ENCODE measurements at regions not wholly inside any gene's neighbourhood (a gene's known extent, or its start where the extent isn't known, plus 50 kb on each side); places are given as distances from the start of the nearest gene placed in this dataset.

DNA sequence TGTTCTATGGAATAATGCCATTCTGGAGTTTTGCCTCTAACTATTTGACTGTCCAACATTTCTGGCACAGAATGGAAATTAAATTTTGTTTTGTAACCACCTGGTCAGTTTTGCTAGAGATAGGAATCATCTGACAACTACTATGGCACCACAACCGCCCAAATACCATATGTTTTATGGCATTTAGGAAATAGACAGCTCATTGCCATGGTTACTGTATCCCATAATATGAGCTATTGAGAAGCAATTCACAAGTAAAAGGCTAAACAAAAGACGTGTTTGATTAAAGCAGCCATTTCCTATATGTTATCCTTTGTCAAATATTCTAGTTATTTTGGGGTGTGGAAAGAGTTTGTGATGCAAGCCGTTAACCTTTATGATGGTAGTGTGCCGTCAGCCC, 1105.3 kb upstream of the LCORL start:
- no peak for DNase-seq
- no peak for ATAC-seq (replicated peaks in 1 of 2)
- H3K4me1 Mint-ChIP-seq (ENCODE audit: low read depth), result no peaks in the 10 kb centered on the region
- H3K36me3 Mint-ChIP-seq (ENCODE audit: insufficient read depth in 2 of 2), result peaks cover 2 to 4% of the 10 kb centered on the region in 2 donors
- no peaks in the 10 kb centered on the region for H3K27me3 Mint-ChIP-seq (ENCODE audit: low read depth)
- no peak overlapping the region for H3K4me3 Mint-ChIP-seq
- H3K27ac Mint-ChIP-seq, result no peak overlapping the region
- H3K9me3 Mint-ChIP-seq, result peaks cover 8 to 12% of the 10 kb centered on the region in 2 donors

- Mint-ChIP-seq H3K9me3 (peaks cover 8 to 14% of the 10 kb centered on the region in 2 donors), H3K27me3 (ENCODE audit: low read depth) (no peaks in the 10 kb centered on the region), H3K36me3 (ENCODE audit: insufficient read depth in 2 of 2) (peaks cover 2 to 4% of the 10 kb centered on the region in 2 donors), H3K4me1 (ENCODE audit: low read depth) (no peaks in the 10 kb centered on the region), H3K4me3 (no peak overlapping the region), H3K27ac (no peak overlapping the region)
- ATAC-seq (replicated peaks in 1 of 2) (no peak), DNase-seq (no peak)
Measured at GRCh38 chr4:19123681-19124080, 1102.1 kb upstream of the LCORL start.

- Mint-ChIP-seq H3K36me3 (ENCODE audit: insufficient read depth in 2 of 2) (peaks cover 2 to 4% of the 10 kb centered on the region in 2 donors), H3K27me3 (ENCODE audit: low read depth) (no peaks in the 10 kb centered on the region), H3K9me3 (peaks cover 6 to 12% of the 10 kb centered on the region in 2 donors), H3K27ac (no peak overlapping the region), H3K4me3 (no peak overlapping the region), H3K4me1 (ENCODE audit: low read depth) (no peaks in the 10 kb centered on the region)
- DNase-seq, result no peak
- ATAC-seq (replicated peaks in 1 of 2), result no peak
Measured at GRCh38 chr4:19119904-19120560, 1098.5 kb upstream of the LCORL start.

- Mint-ChIP-seq H3K27ac (no peak overlapping the region), H3K36me3 (ENCODE audit: insufficient read depth in 2 of 2) (no peaks in the 10 kb centered on the region), H3K27me3 (ENCODE audit: low read depth) (no peaks in the 10 kb centered on the region), H3K4me1 (ENCODE audit: low read depth) (no peaks in the 10 kb centered on the region), H3K4me3 (no peak overlapping the region), H3K9me3 (peaks cover 2 to 11% of the 10 kb centered on the region in 2 donors)
- DNase-seq (no peak), ATAC-seq (replicated peaks in 1 of 2) (no peak)
Measured at GRCh38 chr4:19117022-19117421, 1095.5 kb upstream of the LCORL start.

- Mint-ChIP-seq H3K27me3 (ENCODE audit: low read depth) (no peaks in the 10 kb centered on the region), H3K36me3 (ENCODE audit: insufficient read depth in 2 of 2) (peaks cover 0 to 4% of the 10 kb centered on the region in 2 donors), H3K4me1 (ENCODE audit: low read depth) (no peaks in the 10 kb centered on the region), H3K9me3 (peaks cover 10 to 13% of the 10 kb centered on the region in 2 donors), H3K27ac (no peak overlapping the region), H3K4me3 (no peak overlapping the region)
- DNase-seq, result no peak
- ATAC-seq (replicated peaks in 1 of 2), result no peak
Measured at GRCh38 chr4:19104176-19104575, 1082.6 kb upstream of the LCORL start.

- Mint-ChIP-seq H3K4me1 (ENCODE audit: low read depth) (no peaks in the 10 kb centered on the region), H3K4me3 (no peak overlapping the region), H3K9me3 (peaks cover 9 to 14% of the 10 kb centered on the region in 2 donors), H3K27me3 (ENCODE audit: low read depth) (no peaks in the 10 kb centered on the region), H3K27ac (no peak overlapping the region), H3K36me3 (ENCODE audit: insufficient read depth in 2 of 2) (no peaks in the 10 kb centered on the region)
- ATAC-seq (replicated peaks in 1 of 2) (no peak), DNase-seq (no peak)
Measured at GRCh38 chr4:19095491-19096046, 1074.0 kb upstream of the LCORL start.

GRCh38 chr4:19093951-19094350, 1072.4 kb upstream of the LCORL start:
- ATAC-seq (replicated peaks in 1 of 2), result no peak
- Mint-ChIP-seq H3K4me3 (no peak overlapping the region), H3K27me3 (ENCODE audit: low read depth) (no peaks in the 10 kb centered on the region), H3K27ac (no peak overlapping the region), H3K9me3 (peaks cover 10 to 12% of the 10 kb centered on the region in 2 donors), H3K4me1 (ENCODE audit: low read depth) (no peaks in the 10 kb centered on the region), H3K36me3 (ENCODE audit: insufficient read depth in 2 of 2) (no peaks in the 10 kb centered on the region)
- DNase-seq, result no peak

DNA sequence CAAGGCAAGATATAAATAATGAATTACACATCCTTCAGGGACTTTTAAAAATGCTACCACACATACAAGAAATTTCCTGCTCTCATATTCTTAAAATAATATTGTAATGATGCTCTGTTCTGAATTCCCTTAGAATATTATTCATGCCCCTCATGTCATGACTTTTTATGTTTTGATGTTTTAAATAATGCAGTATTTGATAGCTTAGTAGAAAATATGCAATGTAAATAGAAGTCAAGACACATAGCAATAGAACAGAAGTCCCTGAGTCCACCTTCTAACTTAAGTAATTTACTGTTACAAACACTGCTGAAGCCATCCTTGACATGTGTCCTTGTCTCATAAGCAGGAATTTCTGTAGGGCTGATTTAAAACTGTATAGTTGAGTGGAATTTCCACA, 1071.2 kb upstream of the LCORL start:
- no peak for ATAC-seq (replicated peaks in 1 of 2)
- DNase-seq, result no peak
- Mint-ChIP-seq H3K27ac (no peak overlapping the region), H3K36me3 (ENCODE audit: insufficient read depth in 2 of 2) (no peaks in the 10 kb centered on the region), H3K27me3 (ENCODE audit: low read depth) (no peaks in the 10 kb centered on the region), H3K9me3 (peaks cover 9 to 10% of the 10 kb centered on the region in 2 donors), H3K4me1 (ENCODE audit: low read depth) (no peaks in the 10 kb centered on the region), H3K4me3 (no peak overlapping the region)

DNA sequence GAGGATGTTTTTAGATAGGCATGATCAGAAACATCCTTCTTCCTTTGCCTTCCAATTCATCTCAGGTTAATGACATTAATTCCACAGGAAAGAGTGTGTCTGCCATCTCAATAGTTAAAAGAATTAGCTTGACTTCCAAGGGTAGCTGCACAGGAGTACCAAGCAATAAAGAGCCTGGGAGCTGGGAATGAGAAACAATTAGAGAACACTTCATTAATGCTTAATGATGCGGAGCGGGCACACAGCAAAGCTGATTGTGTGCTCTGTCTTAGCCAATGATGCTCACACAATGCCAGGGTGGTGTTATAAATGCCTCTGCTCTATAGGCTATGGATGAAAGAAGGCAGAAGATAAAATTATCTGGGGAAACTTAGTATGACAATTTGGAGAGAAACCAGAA, 1052.5 kb upstream of the LCORL start:
- Mint-ChIP-seq H3K9me3 (peaks cover 1 to 7% of the 10 kb centered on the region in 2 donors), H3K27me3 (ENCODE audit: low read depth) (no peaks in the 10 kb centered on the region), H3K4me1 (ENCODE audit: low read depth) (no peaks in the 10 kb centered on the region), H3K27ac (no peak overlapping the region), H3K36me3 (ENCODE audit: insufficient read depth in 2 of 2) (no peaks in the 10 kb centered on the region), H3K4me3 (no peak overlapping the region)
- no peak for DNase-seq
- ATAC-seq (replicated peaks in 1 of 2), result no peak

DNA sequence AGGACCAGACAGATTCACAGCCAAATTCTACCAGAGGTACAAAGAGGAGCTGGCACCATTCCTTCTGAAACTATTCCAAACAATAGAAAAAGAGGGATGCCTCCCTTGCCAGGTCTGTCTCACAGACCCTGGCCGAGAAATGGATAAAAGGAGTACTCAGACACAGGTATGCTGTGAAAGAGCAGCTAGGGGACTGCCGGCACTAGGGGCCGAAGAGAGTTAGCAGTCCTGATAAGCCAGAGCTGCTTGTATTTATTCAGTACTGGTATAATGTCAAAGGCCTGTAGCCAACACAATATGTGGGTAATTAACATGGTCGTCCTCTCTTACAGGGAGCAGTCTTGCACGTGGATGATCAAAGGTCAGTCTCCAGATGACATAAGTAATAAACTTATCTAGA, 1042.1 kb upstream of the LCORL start:
- Mint-ChIP-seq H3K36me3 (ENCODE audit: insufficient read depth in 2 of 2) (no peaks in the 10 kb centered on the region), H3K27me3 (ENCODE audit: low read depth) (no peaks in the 10 kb centered on the region), H3K9me3 (peaks cover 20 to 38% of the 10 kb centered on the region in 2 donors), H3K27ac (no peak overlapping the region), H3K4me3 (no peak overlapping the region), H3K4me1 (ENCODE audit: low read depth) (no peaks in the 10 kb centered on the region)
- no peak for ATAC-seq (replicated peaks in 1 of 2)
- DNase-seq, result no peak

GRCh38 chr4:19054916-19055315, 1033.4 kb upstream of the LCORL start:
- DNase-seq, result no peak
- no peak overlapping the region for H3K27ac Mint-ChIP-seq
- ATAC-seq (replicated peaks in 1 of 2), result no peak

DNA sequence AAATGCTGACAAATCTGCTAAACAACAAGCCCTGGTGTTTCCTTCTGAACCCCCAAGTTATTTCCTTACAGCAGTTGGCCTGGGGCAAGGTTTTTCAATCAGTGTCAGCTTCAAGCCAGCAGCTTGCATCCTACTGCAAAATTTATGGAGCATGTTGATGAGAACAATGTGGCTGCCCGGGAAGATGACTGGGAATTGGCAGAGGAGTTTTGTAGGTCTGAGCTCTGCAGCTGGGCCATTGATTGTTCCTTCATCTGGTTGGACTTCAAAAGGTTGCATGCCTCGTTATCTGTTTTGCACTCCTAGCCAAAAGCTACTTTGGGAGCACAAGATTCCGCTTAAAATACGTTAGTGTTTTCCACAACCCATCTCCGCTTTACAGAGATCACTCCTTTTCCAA, 1030.3 kb upstream of the LCORL start:
- Mint-ChIP-seq H3K9me3 (peaks cover 7 to 8% of the 10 kb centered on the region in 2 donors), H3K4me1 (ENCODE audit: low read depth) (no peaks in the 10 kb centered on the region), H3K36me3 (ENCODE audit: insufficient read depth in 2 of 2) (no peaks in the 10 kb centered on the region), H3K27ac (no peak overlapping the region), H3K4me3 (no peak overlapping the region), H3K27me3 (ENCODE audit: low read depth) (no peaks in the 10 kb centered on the region)
- DNase-seq (no peak), ATAC-seq (replicated peaks in 1 of 2) (no peak)

More at GRCh38 chr4:19054916-19055315, 1033.4 kb upstream of the LCORL start:
- H3K9me3 Mint-ChIP-seq, result peaks cover 7 to 11% of the 10 kb centered on the region in 2 donors
- H3K4me3 Mint-ChIP-seq, result no peak overlapping the region
- no peaks in the 10 kb centered on the region for H3K4me1 Mint-ChIP-seq (ENCODE audit: low read depth)
- H3K36me3 Mint-ChIP-seq (ENCODE audit: insufficient read depth in 2 of 2), result no peaks in the 10 kb centered on the region
- H3K27me3 Mint-ChIP-seq (ENCODE audit: low read depth), result no peaks in the 10 kb centered on the region

GRCh38 chr4:19047279-19047880, 1025.8 kb upstream of the LCORL start:
- ATAC-seq (replicated peaks in 1 of 2), result no peak
- Mint-ChIP-seq H3K36me3 (ENCODE audit: insufficient read depth in 2 of 2) (no peaks in the 10 kb centered on the region), H3K4me3 (no peak overlapping the region), H3K4me1 (ENCODE audit: low read depth) (no peaks in the 10 kb centered on the region), H3K9me3 (peaks cover 7 to 13% of the 10 kb centered on the region in 2 donors), H3K27ac (no peak overlapping the region), H3K27me3 (ENCODE audit: low read depth) (no peaks in the 10 kb centered on the region)
- DNase-seq, result no peak

Measured in activated T-cell treated with anti-CD3 and anti-CD28 coated beads, Interleukin-2, amount 50 U/mL, for 72 hours (primary cell).